Stomach smooth muscle (tissue), 2 donors: ENCODE measurements at regions not wholly inside any gene's neighbourhood (a gene's known extent, or its start where the extent isn't known, plus 50 kb on each side); places are given as distances from the start of the nearest gene placed in this dataset.
"Not testable (repeated sequence)": the region's sequence is repeated elsewhere in the genome, so short reads cannot be mapped to it uniquely, and the experiment has no call there.

Experiments
- H3K27ac ChIP-seq: one replicate; pipeline ENCODE4 v1.7.0; 2013; ENCODE audit warnings: mild to moderate bottlenecking, low read length, inconsistent platforms
- H3K27me3 ChIP-seq, 2 donors: one replicate each; pipeline ENCODE4 v1.7.0; 2013; ENCODE audit warnings: low read length in 2 of 2; ENCODE audit not compliant: insufficient read depth in 2 of 2, control insufficient read depth in 1 of 2
- H3K36me3 ChIP-seq, 2 donors: one replicate each; pipeline ENCODE4 v1.7.0; 2013; ENCODE audit warnings: low read length in 2 of 2; ENCODE audit not compliant: control insufficient read depth in 2 of 2, insufficient read depth in 2 of 2
- H3K4me1 ChIP-seq: one replicate; pipeline ENCODE4 v1.7.0; 2013; ENCODE audit warnings: low read length; ENCODE audit not compliant: control insufficient read depth, insufficient read depth
- H3K4me3 ChIP-seq, 2 donors: one replicate each; pipeline ENCODE4 v1.7.0; 2013; ENCODE audit warnings: low read length in 2 of 2
- H3K9ac ChIP-seq, 2 donors: one replicate each; pipeline ENCODE4 v1.7.0; 2013; ENCODE audit warnings: low read length in 2 of 2, mild to moderate bottlenecking in 1 of 2
- H3K9me3 ChIP-seq, 2 donors: one replicate each; pipeline ENCODE4 v1.7.0; 2013; ENCODE audit warnings: low read length in 2 of 2; ENCODE audit not compliant: control insufficient read depth in 2 of 2
- donor health status: healthy.
- donor health status: Pancreatic carcinoma.

GRCh38 chr18:59993560-59993959 is 93.8 kb downstream of the PMAIP1 start:
- Histone ChIP-seq H3K4me3 (no peak overlapping the region), H3K9ac (no peak overlapping the region), H3K27me3 (no peaks in the 10 kb centered on the region), H3K27ac (no peak overlapping the region), H3K36me3 (no peaks in the 10 kb centered on the region), H3K4me1 (no peaks in the 10 kb centered on the region), H3K9me3 (no peaks in the 10 kb centered on the region)

- Histone ChIP-seq H3K4me3 (no peak overlapping the region), H3K27ac (no peak overlapping the region), H3K36me3 (no peaks in the 10 kb centered on the region), H3K9ac (no peak overlapping the region), H3K9me3 (no peaks in the 10 kb centered on the region), H3K27me3 (peaks cover 0 to 2% of the 10 kb centered on the region in 2 donors), H3K4me1 (no peaks in the 10 kb centered on the region)
Observed at GRCh38 chr18:59990121-59990823, 90.5 kb downstream of the PMAIP1 start.

GRCh38 chr18:59988098-59988706 is 88.4 kb downstream of the PMAIP1 start:
- H3K27me3 ChIP-seq, result peaks cover 0 to 2% of the 10 kb centered on the region in 2 donors
- no peaks in the 10 kb centered on the region for H3K9me3 ChIP-seq
- no peak overlapping the region for H3K27ac ChIP-seq
- no peaks in the 10 kb centered on the region for H3K4me1 ChIP-seq
- H3K9ac ChIP-seq, result no peak overlapping the region
- no peak overlapping the region for H3K4me3 ChIP-seq
- no peaks in the 10 kb centered on the region for H3K36me3 ChIP-seq

- Histone ChIP-seq H3K9ac (no peak overlapping the region), H3K4me1 (no peaks in the 10 kb centered on the region), H3K9me3 (no peaks in the 10 kb centered on the region), H3K27me3 (peaks cover 0 to 2% of the 10 kb centered on the region in 2 donors), H3K27ac (no peak overlapping the region), H3K4me3 (no peak overlapping the region), H3K36me3 (no peaks in the 10 kb centered on the region)
Observed at GRCh38 chr18:59987102-59987501, 87.3 kb downstream of the PMAIP1 start.

GRCh38 chr18:59986139-59986538 is 86.3 kb downstream of the PMAIP1 start:
- no peaks in the 10 kb centered on the region for H3K36me3 ChIP-seq
- no peak overlapping the region for H3K9ac ChIP-seq
- H3K9me3 ChIP-seq, result no peaks in the 10 kb centered on the region
- no peak overlapping the region for H3K27ac ChIP-seq
- no peaks in the 10 kb centered on the region for H3K4me1 ChIP-seq
- peaks cover 0 to 2% of the 10 kb centered on the region in 2 donors for H3K27me3 ChIP-seq
- no peak overlapping the region for H3K4me3 ChIP-seq

GRCh38 chr18:59985289-59985688 is 85.5 kb downstream of the PMAIP1 start:
- Histone ChIP-seq H3K27ac (no peak overlapping the region), H3K9me3 (no peaks in the 10 kb centered on the region), H3K27me3 (peaks cover 0 to 2% of the 10 kb centered on the region in 2 donors), H3K36me3 (no peaks in the 10 kb centered on the region), H3K9ac (no peak overlapping the region), H3K4me3 (no peak overlapping the region), H3K4me1 (no peaks in the 10 kb centered on the region)

- H3K9me3 ChIP-seq, result no peaks in the 10 kb centered on the region
- no peak overlapping the region for H3K27ac ChIP-seq
- H3K36me3 ChIP-seq, result no peaks in the 10 kb centered on the region
- no peaks in the 10 kb centered on the region for H3K4me1 ChIP-seq
- H3K4me3 ChIP-seq, result no peak overlapping the region
- H3K9ac ChIP-seq, result no peak overlapping the region
- H3K27me3 ChIP-seq, result peaks cover 0 to 2% of the 10 kb centered on the region in 2 donors
Observed at GRCh38 chr18:59983506-59983905, 83.7 kb downstream of the PMAIP1 start.

- Histone ChIP-seq H3K9ac (no peak overlapping the region), H3K36me3 (no peaks in the 10 kb centered on the region), H3K27me3 (no peaks in the 10 kb centered on the region), H3K27ac (no peak overlapping the region), H3K4me3 (no peak overlapping the region), H3K4me1 (no peaks in the 10 kb centered on the region), H3K9me3 (no peaks in the 10 kb centered on the region)
Observed at GRCh38 chr18:59980188-59980637, 80.4 kb downstream of the PMAIP1 start.

- Histone ChIP-seq H3K9me3 (peaks cover 0 to 3% of the 10 kb centered on the region in 2 donors), H3K27ac (no peak overlapping the region), H3K9ac (no peak overlapping the region), H3K4me3 (no peak overlapping the region), H3K27me3 (peaks cover 7 to 20% of the 10 kb centered on the region in 2 donors), H3K36me3 (no peaks in the 10 kb centered on the region), H3K4me1 (no peaks in the 10 kb centered on the region)
Observed at GRCh38 chr18:59971871-59972428, 72.2 kb downstream of the PMAIP1 start.

- peaks cover 7 to 22% of the 10 kb centered on the region in 2 donors for H3K27me3 ChIP-seq
- not testable (repeated sequence) for H3K9me3 ChIP-seq, H3K4me1 ChIP-seq
Observed at GRCh38 chr18:59971144-59971543, 71.3 kb downstream of the PMAIP1 start.

More at GRCh38 chr18:59971144-59971543, 71.3 kb downstream of the PMAIP1 start:
- not testable (repeated sequence) for H3K27ac ChIP-seq, H3K4me3 ChIP-seq, H3K36me3 ChIP-seq, H3K9ac ChIP-seq
